ENCODE measurements at regions not wholly inside any gene's neighbourhood (a gene's known extent, or its start where the extent isn't known, plus 50 kb on each side); places are given as distances from the start of the nearest gene placed in this dataset.

DNA sequence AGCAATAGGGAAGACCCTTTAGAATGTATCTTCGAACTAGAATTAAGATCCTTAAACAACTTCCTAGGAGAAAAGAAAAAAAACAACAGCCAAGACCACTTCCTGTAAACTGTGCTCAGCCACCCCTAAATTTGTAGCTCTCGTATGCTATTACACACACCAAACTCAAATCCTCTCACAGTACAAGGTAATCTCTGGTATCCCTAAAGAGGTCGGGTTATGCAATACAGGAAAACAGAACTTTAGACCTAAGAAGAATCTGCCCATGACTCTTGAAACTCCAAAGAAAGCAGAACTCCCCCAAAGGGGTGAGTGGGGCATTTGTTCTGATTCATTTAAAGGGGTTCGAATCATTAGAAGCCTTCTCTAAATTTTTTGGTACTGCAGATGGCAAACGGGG lies 170.9 kb upstream of the CASK start:
- TF ChIP-seq, protein P1, sequence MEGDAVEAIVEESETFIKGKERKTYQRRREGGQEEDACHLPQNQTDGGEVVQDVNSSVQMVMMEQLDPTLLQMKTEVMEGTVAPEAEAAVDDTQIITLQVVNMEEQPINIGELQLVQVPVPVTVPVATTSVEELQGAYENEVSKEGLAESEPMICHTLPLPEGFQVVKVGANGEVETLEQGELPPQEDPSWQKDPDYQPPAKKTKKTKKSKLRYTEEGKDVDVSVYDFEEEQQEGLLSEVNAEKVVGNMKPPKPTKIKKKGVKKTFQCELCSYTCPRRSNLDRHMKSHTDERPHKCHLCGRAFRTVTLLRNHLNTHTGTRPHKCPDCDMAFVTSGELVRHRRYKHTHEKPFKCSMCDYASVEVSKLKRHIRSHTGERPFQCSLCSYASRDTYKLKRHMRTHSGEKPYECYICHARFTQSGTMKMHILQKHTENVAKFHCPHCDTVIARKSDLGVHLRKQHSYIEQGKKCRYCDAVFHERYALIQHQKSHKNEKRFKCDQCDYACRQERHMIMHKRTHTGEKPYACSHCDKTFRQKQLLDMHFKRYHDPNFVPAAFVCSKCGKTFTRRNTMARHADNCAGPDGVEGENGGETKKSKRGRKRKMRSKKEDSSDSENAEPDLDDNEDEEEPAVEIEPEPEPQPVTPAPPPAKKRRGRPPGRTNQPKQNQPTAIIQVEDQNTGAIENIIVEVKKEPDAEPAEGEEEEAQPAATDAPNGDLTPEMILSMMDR (IDR thresholded peaks at IDR 0.05; ENCODE audit: partially characterized antibody, unreplicated experiment) = no peak
- no peak overlapping the region for H3K4me3 Mint-ChIP-seq (ENCODE audit: unreplicated experiment)
- H3K27me3 Mint-ChIP-seq (ENCODE audit: unreplicated experiment) = peaks cover 2% of the 10 kb centered on the region
- H3K9me3 Mint-ChIP-seq (ENCODE audit: unreplicated experiment) = no peaks in the 10 kb centered on the region
- H3K27ac Mint-ChIP-seq (ENCODE audit: unreplicated experiment) = no peak overlapping the region
- H3K36me3 Mint-ChIP-seq (ENCODE audit: unreplicated experiment) = no peaks in the 10 kb centered on the region
- no peak for DNase-seq
- no peaks in the 10 kb centered on the region for H3K4me1 Mint-ChIP-seq (ENCODE audit: low read depth, unreplicated experiment)

DNA sequence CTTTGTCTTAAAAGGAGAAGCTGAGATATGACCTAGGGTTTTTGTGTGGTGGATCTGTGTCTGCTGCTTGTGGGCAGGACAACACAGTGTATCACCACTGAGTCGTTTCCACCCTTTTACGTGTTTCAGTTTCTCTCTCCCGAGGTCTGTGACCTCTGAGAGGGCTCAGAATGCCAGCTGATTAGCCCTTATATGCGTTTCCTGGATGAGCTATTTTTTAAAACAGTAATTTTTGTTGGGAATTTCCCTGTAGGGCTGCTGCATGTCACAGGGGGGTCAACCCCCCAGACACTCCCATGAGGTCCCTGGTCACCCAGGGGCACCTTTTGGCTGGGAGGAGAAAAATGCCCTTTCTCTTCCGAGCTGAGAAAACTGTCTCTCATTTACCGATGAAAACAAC lies 170.4 kb upstream of the CASK start:
- Mint-ChIP-seq H3K4me1 (ENCODE audit: low read depth, unreplicated experiment) (peaks cover 3% of the 10 kb centered on the region), H3K36me3 (ENCODE audit: unreplicated experiment) (no peaks in the 10 kb centered on the region)
- TF ChIP-seq, protein P1 (IDR thresholded peaks at IDR 0.05; ENCODE audit: partially characterized antibody, unreplicated experiment) = no peak

DNA sequence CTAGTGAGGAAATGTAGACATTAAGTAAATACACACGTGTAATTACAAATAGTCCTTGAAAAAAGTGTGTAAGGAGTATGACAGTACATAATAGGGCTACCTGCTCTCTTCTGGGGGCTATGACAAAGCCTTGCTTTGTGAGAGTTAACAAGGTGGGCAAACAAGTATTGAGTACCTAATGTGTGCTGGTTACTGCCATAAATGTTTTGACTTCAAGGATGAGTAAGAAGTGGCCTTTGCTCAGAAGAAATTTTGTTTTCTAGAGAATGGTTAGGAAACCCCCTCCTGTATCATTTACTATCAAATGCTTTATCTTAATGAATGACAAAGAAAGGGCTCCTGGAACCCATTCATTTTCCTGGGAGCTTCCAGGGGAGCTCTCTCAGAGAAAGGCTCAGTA lies 167.0 kb upstream of the CASK start:
- TF ChIP-seq, protein P1 (IDR thresholded peaks at IDR 0.05; ENCODE audit: partially characterized antibody, unreplicated experiment) = no peak
- H3K27me3 Mint-ChIP-seq (ENCODE audit: unreplicated experiment) = no peaks in the 10 kb centered on the region
- peaks cover 3% of the 10 kb centered on the region for H3K4me1 Mint-ChIP-seq (ENCODE audit: low read depth, unreplicated experiment)
- H3K36me3 Mint-ChIP-seq (ENCODE audit: unreplicated experiment) = no peaks in the 10 kb centered on the region
- no peak for DNase-seq
- H3K27ac Mint-ChIP-seq (ENCODE audit: unreplicated experiment) = no peak overlapping the region
- H3K9me3 Mint-ChIP-seq (ENCODE audit: unreplicated experiment) = no peaks in the 10 kb centered on the region
- H3K4me3 Mint-ChIP-seq (ENCODE audit: unreplicated experiment) = no peak overlapping the region

More for the DNA sequence above, 170.4 kb upstream of the CASK start:
- Mint-ChIP-seq H3K27me3 (ENCODE audit: unreplicated experiment) (peaks cover 2% of the 10 kb centered on the region), H3K4me3 (ENCODE audit: unreplicated experiment) (no peak overlapping the region), H3K27ac (ENCODE audit: unreplicated experiment) (no peak overlapping the region), H3K9me3 (ENCODE audit: unreplicated experiment) (no peaks in the 10 kb centered on the region)
- DNase-seq = no peak

DNA sequence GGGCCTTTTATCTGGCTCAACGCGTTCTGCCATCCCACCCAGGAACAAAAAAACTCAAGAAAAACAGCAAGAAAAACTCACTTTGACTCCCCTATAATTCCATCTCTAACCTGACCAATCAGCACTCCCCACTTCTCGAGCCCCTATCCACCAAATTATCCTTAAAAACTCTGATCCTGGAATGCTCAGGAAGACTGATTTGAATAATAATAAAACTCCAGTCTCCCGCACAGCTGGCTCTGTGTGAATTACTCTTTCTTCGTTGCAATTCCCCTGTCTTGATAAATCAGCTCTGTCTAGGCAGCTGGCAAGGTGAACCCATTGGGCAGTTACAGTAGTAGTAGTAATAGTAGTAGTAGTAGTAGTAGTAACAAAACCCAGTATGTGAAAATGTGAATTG lies 165.7 kb upstream of the CASK start:
- H3K4me3 Mint-ChIP-seq (ENCODE audit: unreplicated experiment) = no peak overlapping the region
- DNase-seq = no peak
- peaks cover 3% of the 10 kb centered on the region for H3K4me1 Mint-ChIP-seq (ENCODE audit: low read depth, unreplicated experiment)
- H3K27me3 Mint-ChIP-seq (ENCODE audit: unreplicated experiment) = no peaks in the 10 kb centered on the region
- H3K9me3 Mint-ChIP-seq (ENCODE audit: unreplicated experiment) = no peaks in the 10 kb centered on the region
- TF ChIP-seq, protein P1 (IDR thresholded peaks at IDR 0.05; ENCODE audit: partially characterized antibody, unreplicated experiment) = no peak
- no peaks in the 10 kb centered on the region for H3K36me3 Mint-ChIP-seq (ENCODE audit: unreplicated experiment)
- no peak overlapping the region for H3K27ac Mint-ChIP-seq (ENCODE audit: unreplicated experiment)

DNA sequence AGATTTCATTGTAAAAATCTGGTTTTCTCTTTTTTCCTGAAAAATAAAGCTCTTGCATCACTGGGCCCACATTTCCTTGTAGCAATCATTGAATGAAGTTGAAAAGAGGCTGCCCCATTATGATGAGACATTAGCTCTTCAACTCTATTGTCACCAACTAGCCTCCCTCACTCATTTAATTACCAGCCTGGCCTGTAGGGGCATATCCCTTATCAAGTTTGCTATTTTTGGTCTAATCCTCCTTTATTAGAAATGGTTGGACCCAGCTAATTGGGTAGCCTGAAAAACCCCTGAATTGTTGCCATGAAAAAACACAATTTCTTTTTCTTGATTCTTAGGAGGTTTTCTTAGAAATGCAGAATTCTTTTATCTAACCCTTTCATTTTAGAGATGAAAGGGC lies 164.6 kb upstream of the CASK start:
- TF ChIP-seq, protein P1 (IDR thresholded peaks at IDR 0.05; ENCODE audit: partially characterized antibody, unreplicated experiment) = no peak
- DNase-seq = no peak
- H3K36me3 Mint-ChIP-seq (ENCODE audit: unreplicated experiment) = no peaks in the 10 kb centered on the region

More for the DNA sequence above, 164.6 kb upstream of the CASK start:
- Mint-ChIP-seq H3K4me1 (ENCODE audit: low read depth, unreplicated experiment) (peaks cover 3% of the 10 kb centered on the region), H3K4me3 (ENCODE audit: unreplicated experiment) (no peak overlapping the region), H3K27ac (ENCODE audit: unreplicated experiment) (no peak overlapping the region), H3K27me3 (ENCODE audit: unreplicated experiment) (no peaks in the 10 kb centered on the region), H3K9me3 (ENCODE audit: unreplicated experiment) (no peaks in the 10 kb centered on the region)
